Astrocyte of the cerebellum (primary cell): ENCODE measurements at regions not wholly inside any gene's neighbourhood (a gene's known extent, or its start where the extent isn't known, plus 50 kb on each side); places are given as distances from the start of the nearest gene placed in this dataset.

Experiments used
- DNase-seq: peaks from one replicate; pipeline ENCODE4 v3.0.0-alpha.2; 2011; ENCODE audit warnings: low read depth
- H3K4me3 ChIP-seq: 2 replicates; pipeline ENCODE4 v1.5.1; 2011; ENCODE audit warnings: mild to moderate bottlenecking, low read depth, low read length, moderate library complexity
- in situ Hi-C: cut with HindIII; loops from 2 replicates; pipeline ENCODE4 v1.10.0; 2017; ENCODE audit warnings: low sequenced_read_pairs
- TF ChIP-seq, protein P1 (sequence below): IDR thresholded peaks from 2 replicates; pipeline ENCODE4 v1.5.1; 2012; ENCODE audit warnings: low read length, low read depth, moderate library complexity, mild to moderate bottlenecking; ENCODE audit errors: missing control alignments

DNA sequence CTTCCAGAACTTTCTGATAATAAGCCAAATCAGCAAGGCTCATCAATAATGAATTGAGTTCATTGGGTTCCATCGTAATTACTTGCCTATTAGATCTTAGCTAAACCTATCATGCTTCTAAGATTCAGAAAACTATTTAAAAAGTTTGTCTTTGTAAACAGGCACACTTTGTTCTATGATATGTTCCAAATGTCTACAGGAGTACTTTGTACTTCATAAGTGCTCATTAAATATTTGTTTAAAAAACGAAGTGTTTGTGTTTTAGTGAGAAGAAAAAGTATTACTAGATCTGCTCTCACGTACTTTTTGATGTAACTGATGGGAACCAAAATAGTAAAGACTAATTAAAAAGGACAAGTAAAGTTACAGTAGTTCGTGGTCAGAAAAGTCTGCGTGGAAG, 172.8 kb upstream of the FLRT2 start:
- H3K4me3 ChIP-seq, result no peak overlapping the region
- TF ChIP-seq, protein P1, sequence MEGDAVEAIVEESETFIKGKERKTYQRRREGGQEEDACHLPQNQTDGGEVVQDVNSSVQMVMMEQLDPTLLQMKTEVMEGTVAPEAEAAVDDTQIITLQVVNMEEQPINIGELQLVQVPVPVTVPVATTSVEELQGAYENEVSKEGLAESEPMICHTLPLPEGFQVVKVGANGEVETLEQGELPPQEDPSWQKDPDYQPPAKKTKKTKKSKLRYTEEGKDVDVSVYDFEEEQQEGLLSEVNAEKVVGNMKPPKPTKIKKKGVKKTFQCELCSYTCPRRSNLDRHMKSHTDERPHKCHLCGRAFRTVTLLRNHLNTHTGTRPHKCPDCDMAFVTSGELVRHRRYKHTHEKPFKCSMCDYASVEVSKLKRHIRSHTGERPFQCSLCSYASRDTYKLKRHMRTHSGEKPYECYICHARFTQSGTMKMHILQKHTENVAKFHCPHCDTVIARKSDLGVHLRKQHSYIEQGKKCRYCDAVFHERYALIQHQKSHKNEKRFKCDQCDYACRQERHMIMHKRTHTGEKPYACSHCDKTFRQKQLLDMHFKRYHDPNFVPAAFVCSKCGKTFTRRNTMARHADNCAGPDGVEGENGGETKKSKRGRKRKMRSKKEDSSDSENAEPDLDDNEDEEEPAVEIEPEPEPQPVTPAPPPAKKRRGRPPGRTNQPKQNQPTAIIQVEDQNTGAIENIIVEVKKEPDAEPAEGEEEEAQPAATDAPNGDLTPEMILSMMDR, result no peak
- in situ Hi-C loops, result no loop called here
- DNase-seq, result no peak

DNA sequence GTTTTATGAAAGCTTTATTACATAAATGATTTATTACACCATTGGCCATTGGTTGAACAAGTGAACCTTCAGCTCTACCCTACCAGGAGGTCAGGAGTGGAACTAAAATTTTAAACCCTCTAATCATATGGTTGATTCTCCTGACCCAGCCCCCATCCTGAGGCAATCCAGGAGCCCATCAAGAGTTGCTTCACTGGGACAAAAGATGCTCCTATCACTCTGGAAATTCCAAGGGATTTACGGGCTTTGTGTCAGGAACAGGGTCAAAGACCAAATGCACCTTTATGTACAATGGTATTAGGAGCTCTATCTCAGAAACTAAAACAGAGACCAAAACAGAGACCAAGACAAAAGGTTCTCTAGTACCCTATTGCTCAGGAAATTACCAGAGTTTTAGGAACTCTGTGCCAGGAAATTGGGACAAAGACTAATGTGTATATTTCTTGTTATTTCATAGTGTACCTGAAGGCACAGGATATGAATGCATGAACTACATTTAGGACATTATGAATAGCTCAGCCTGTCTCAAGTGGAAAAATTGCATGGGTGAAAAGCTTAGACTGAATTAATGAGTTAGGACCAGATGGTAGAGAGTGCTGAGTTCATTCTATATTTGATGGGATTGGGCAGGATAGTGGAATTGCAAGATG, 171.7 kb upstream of the FLRT2 start:
- in situ Hi-C loops, result no loop called here
- TF ChIP-seq, protein P1, result no peak
- no peak overlapping the region for H3K4me3 ChIP-seq
- no peak for DNase-seq

DNA sequence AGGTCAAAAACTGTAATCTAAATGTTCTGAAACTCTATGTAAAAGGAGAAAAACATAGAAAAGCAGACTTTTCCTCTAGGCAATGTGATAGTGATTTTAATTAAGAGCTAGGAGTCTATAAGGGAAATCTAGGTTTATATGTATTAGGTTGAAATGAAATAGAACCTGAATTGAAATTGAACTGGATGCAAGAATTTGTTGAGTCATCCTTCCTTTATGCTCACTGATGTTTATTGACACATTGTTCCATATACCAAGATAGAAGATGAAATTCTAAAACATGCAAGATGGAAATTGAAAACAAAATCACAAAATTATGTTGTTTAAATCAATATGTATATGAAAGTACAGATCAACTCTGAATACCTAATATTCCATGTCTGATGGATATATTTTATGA, 170.4 kb upstream of the FLRT2 start:
- DNase-seq, result no peak
- TF ChIP-seq, protein P1, result no peak
- H3K4me3 ChIP-seq, result no peak overlapping the region
- in situ Hi-C loops, result no loop called here

DNA sequence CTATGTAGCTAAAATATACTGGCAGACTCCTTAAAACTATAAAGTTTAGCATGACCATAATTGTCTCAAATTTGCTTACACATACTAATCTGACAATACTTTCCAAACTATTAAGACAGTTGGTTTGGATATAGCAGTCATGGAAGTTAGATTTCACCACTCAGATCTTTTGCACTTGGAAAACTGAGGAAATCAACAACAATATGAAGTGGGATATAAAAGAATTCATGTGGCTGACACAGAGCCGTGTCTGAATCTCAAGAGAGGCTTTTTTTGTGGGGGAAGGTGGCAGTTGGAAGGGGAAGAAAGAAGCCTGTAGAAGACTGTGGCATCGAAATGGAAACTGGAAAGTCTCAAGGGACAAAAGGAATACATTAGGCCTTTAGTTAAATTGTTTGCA, 166.6 kb upstream of the FLRT2 start:
- H3K4me3 ChIP-seq, result no peak overlapping the region
- in situ Hi-C loops, result no loop called here
- TF ChIP-seq, protein P1, result no peak
- no peak for DNase-seq

DNA sequence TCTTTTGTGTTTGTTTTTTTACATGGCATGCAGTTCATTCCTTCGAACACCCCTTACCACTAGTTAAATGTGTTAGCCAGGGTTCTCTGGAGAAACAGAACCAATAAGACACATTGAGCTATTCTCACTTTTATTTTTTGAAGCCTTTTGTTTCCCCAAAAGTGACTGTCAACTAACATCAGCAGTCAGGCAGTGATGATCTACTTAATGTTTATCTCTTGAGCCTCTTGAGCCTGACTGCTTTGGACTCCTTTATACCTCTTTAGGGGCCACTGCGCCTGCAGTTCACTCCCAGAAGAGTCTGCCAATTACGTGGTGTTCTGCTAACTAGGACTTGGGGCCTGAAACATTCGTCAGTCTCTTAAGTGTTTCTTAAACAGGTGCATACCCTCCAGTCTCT, 163.7 kb upstream of the FLRT2 start:
- no peak for DNase-seq
- TF ChIP-seq, protein P1, result no peak
- no peak overlapping the region for H3K4me3 ChIP-seq
- in situ Hi-C loops, result no loop called here

DNA sequence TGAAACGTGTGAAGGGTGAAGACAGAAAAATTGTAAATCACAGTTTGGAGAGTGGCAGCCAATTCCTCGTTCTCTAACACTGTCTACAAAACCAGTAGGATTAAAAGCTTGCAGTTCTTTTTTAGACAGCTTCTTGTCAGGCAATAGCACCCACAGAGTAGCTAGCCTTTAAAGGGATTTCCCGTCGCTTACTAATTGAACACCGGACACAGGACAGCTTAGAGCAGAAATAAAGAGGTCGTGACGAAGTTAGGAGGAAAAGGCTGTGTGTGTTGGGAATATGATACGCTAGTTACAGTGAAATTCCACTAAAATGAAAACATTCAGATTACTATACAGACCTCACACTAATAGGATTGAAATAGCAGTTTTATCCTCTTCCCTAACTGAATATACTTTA, 149.1 kb upstream of the FLRT2 start:
- TF ChIP-seq, protein P1, result no peak
- H3K4me3 ChIP-seq, result no peak overlapping the region
- in situ Hi-C loops, result no loop called here
- DNase-seq, result no peak

DNA sequence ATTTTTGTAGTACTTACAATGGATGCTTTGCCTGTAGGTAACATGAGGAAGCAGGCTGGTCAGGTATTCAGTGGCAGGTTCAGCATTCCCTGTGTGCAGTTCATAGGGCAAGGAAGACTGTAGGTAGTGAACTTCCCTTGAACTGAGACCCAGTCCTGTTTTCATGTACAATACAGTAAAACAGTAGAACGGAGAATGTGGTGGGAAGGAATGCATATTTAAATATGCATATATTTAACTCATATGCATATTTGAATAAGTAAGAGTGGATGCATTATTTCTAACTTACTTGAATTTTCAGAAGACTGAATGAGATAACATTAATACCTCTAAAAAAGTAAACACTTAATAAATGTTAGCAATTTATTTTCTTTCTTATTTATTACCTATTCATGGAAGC, 147.6 kb upstream of the FLRT2 start:
- no peak for DNase-seq
- TF ChIP-seq, protein P1, result no peak
- no peak overlapping the region for H3K4me3 ChIP-seq
- in situ Hi-C loops, result no loop called here
